ENCODE measurements at regions not wholly inside any gene's neighbourhood (a gene's known extent, or its start where the extent isn't known, plus 50 kb on each side); places are given as distances from the start of the nearest gene placed in this dataset.

DNA sequence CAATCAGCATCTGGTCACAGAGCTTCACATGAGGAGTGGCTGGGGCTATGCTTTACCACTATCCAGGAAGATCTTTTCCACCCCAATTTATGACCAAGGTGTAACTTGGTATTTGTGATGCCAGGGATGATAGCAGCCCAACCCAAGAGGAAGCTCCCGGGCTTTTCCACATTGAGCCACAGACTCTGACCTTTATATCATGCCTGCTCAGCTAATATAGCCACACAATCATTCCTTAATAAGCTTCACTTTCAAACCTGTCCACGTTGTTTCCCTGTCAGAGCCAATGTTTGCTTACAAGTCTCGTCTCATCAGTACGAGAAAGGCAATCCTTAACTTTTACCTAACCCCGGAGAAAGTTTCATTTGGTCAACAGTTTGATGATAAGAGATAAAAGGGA lies 330.9 kb downstream of the SHQ1 start:
- no peak for TF ChIP-seq TAF1 (IDR thresholded peaks at IDR 0.05; ENCODE audit: borderline replicate concordance, low read depth, low read length)
- no peak for TF ChIP-seq GABPA (IDR thresholded peaks at IDR 0.05; ENCODE audit: low read depth)
- no peak for TF ChIP-seq MXI1 (IDR thresholded peaks at IDR 0.05; ENCODE audit: low read depth, low read length)
- TF ChIP-seq, protein P1, sequence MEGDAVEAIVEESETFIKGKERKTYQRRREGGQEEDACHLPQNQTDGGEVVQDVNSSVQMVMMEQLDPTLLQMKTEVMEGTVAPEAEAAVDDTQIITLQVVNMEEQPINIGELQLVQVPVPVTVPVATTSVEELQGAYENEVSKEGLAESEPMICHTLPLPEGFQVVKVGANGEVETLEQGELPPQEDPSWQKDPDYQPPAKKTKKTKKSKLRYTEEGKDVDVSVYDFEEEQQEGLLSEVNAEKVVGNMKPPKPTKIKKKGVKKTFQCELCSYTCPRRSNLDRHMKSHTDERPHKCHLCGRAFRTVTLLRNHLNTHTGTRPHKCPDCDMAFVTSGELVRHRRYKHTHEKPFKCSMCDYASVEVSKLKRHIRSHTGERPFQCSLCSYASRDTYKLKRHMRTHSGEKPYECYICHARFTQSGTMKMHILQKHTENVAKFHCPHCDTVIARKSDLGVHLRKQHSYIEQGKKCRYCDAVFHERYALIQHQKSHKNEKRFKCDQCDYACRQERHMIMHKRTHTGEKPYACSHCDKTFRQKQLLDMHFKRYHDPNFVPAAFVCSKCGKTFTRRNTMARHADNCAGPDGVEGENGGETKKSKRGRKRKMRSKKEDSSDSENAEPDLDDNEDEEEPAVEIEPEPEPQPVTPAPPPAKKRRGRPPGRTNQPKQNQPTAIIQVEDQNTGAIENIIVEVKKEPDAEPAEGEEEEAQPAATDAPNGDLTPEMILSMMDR (IDR thresholded peaks at IDR 0.05), result no peak
- TF ChIP-seq, protein P2, sequence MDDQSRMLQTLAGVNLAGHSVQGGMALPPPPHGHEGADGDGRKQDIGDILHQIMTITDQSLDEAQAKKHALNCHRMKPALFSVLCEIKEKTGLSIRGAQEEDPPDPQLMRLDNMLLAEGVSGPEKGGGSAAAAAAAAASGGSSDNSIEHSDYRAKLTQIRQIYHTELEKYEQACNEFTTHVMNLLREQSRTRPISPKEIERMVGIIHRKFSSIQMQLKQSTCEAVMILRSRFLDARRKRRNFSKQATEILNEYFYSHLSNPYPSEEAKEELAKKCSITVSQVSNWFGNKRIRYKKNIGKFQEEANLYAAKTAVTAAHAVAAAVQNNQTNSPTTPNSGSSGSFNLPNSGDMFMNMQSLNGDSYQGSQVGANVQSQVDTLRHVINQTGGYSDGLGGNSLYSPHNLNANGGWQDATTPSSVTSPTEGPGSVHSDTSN (IDR thresholded peaks at IDR 0.05), result no peak
- no peak for TF ChIP-seq CHD2 (IDR thresholded peaks at IDR 0.05; ENCODE audit: low read length, partially characterized antibody)
- TF ChIP-seq YY1 (IDR thresholded peaks at IDR 0.05; ENCODE audit: low read depth), result no peak
- no peak for TF ChIP-seq FOSL2 (IDR thresholded peaks at IDR 0.05; ENCODE audit: borderline replicate concordance, low read depth)
- no peak for TF ChIP-seq RXRA (IDR thresholded peaks at IDR 0.05; ENCODE audit: borderline replicate concordance, low read depth)
- TF ChIP-seq, protein P3, sequence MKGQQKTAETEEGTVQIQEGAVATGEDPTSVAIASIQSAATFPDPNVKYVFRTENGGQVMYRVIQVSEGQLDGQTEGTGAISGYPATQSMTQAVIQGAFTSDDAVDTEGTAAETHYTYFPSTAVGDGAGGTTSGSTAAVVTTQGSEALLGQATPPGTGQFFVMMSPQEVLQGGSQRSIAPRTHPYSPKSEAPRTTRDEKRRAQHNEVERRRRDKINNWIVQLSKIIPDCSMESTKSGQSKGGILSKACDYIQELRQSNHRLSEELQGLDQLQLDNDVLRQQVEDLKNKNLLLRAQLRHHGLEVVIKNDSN (IDR thresholded peaks at IDR 0.05; ENCODE audit: borderline replicate concordance, low read depth), result no peak
- H3K4me1 ChIP-seq (ENCODE audit: control insufficient read depth in 1 of 2, insufficient read depth in 2 of 2, low read depth in 1 of 2, low read length in 1 of 2), result peaks cover 0 to 7% of the 10 kb centered on the region in 2 experiments; a peak in 2 of 4 replicates
- H3F3A ChIP-seq (replicated peaks; ENCODE audit: insufficient read depth), result no peaks in the 10 kb centered on the region
- H3K36me3 ChIP-seq (replicated peaks in 1 of 2; ENCODE audit: control insufficient read depth in 1 of 2, insufficient read depth in 2 of 2, low read length in 1 of 2), result no peaks in the 10 kb centered on the region
- CTCF ChIA-PET, result interaction anchor here (0.8 to 2.3 kb wide), 6 partner anchors 11 to 642 kb away, joined by 3 to 12 read pairs (median 5); no protein-coding TSS in a partner anchor
- no peaks in the 10 kb centered on the region for H3K27me3 ChIP-seq (ENCODE audit: insufficient read depth)
- no peaks in the 10 kb centered on the region for H4K20me1 ChIP-seq (ENCODE audit: insufficient read depth)
- no peak overlapping the region for H3K4me3 ChIP-seq (ENCODE audit: low read depth in 2 of 2, low read length in 1 of 2)
- H3K4me2 ChIP-seq, result no peak overlapping the region
- H2AFZ ChIP-seq (ENCODE audit: low read depth), result no peak overlapping the region
- no peaks in the 10 kb centered on the region for H3K9me2 ChIP-seq
- H3K79me2 ChIP-seq (ENCODE audit: insufficient read depth), result no peaks in the 10 kb centered on the region
- H3K27ac ChIP-seq (ENCODE audit: low read depth in 2 of 2, low read length in 1 of 2), result peak overlapping the region in 1 of 2 experiments; percentile 56; a peak in 2 of 4 replicates
- 39% methylated on average over 5 of the region's 5 CpGs for WGBS (ENCODE audit: low lambda C conversion rate)
- POLR2A ChIA-PET, result no interaction called here
- DNase-seq, result no peak
- H3K9ac ChIP-seq, result no peak overlapping the region
- no peaks in the 10 kb centered on the region for H3K9me3 ChIP-seq

DNA sequence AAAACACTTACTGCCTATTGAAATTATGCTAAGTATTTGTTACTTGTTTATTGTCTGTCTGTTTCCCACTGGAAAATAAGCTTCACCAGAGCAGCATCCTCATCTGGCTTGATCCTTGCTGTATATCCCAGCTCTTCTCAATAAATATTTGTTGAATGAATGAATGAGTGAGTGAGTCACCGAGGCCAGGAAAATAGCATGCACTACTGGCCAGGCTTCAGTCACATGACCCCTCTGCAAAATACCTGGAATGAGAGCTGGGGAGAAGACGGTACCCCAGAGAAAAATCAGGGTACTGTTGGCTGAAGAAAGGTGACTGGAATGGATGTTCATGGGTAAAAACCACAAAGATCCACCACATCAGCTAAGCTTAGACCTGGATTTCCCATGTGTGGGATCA lies 331.9 kb downstream of the SHQ1 start:
- Histone ChIP-seq H3K4me3 (ENCODE audit: low read depth in 2 of 2, low read length in 1 of 2) (no peak overlapping the region), H2AFZ (ENCODE audit: low read depth) (no peak overlapping the region), H3K27me3 (ENCODE audit: insufficient read depth) (no peaks in the 10 kb centered on the region), H3K9me2 (no peaks in the 10 kb centered on the region), H3K4me2 (no peak overlapping the region), H3K4me1 (ENCODE audit: control insufficient read depth in 1 of 2, insufficient read depth in 2 of 2, low read depth in 1 of 2, low read length in 1 of 2) (peaks cover 0 to 7% of the 10 kb centered on the region in 2 experiments; a peak in 2 of 4 replicates), H3K79me2 (ENCODE audit: insufficient read depth) (no peaks in the 10 kb centered on the region), H3K9me3 (no peaks in the 10 kb centered on the region), H3K27ac (ENCODE audit: low read depth in 2 of 2, low read length in 1 of 2) (no peak overlapping the region), H3K9ac (no peak overlapping the region), H4K20me1 (ENCODE audit: insufficient read depth) (no peaks in the 10 kb centered on the region), H3F3A (replicated peaks; ENCODE audit: insufficient read depth) (no peaks in the 10 kb centered on the region), H3K36me3 (replicated peaks in 1 of 2; ENCODE audit: control insufficient read depth in 1 of 2, insufficient read depth in 2 of 2, low read length in 1 of 2) (no peaks in the 10 kb centered on the region)
- 66% methylated on average over 2 of the region's 2 CpGs for WGBS (ENCODE audit: low lambda C conversion rate)
- ChIA-PET CTCF (interaction anchor here (1.4 to 2.3 kb wide), 5 partner anchors 10 to 641 kb away, joined by 4 to 12 read pairs (median 5); no protein-coding TSS in a partner anchor), POLR2A (no interaction called here)
- DNase-seq, result no peak
- no peak for TF ChIP-seq EZH2phosphoT487 (IDR thresholded peaks at IDR 0.05; ENCODE audit: borderline replicate concordance, low read depth)
- TF ChIP-seq, protein P4, sequence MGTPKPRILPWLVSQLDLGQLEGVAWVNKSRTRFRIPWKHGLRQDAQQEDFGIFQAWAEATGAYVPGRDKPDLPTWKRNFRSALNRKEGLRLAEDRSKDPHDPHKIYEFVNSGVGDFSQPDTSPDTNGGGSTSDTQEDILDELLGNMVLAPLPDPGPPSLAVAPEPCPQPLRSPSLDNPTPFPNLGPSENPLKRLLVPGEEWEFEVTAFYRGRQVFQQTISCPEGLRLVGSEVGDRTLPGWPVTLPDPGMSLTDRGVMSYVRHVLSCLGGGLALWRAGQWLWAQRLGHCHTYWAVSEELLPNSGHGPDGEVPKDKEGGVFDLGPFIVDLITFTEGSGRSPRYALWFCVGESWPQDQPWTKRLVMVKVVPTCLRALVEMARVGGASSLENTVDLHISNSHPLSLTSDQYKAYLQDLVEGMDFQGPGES (IDR thresholded peaks at IDR 0.05; ENCODE audit: low read depth, low read length), result no peak
- no peak for TF ChIP-seq GATA2 (CRISPR knock-in tag; IDR thresholded peaks at IDR 0.05)
- TF ChIP-seq RXRA (IDR thresholded peaks at IDR 0.05; ENCODE audit: borderline replicate concordance, low read depth), result no peak
- TF ChIP-seq MEF2A (IDR thresholded peaks at IDR 0.05; ENCODE audit: borderline replicate concordance, low read depth), result no peak
- TF ChIP-seq TEAD4 (IDR thresholded peaks at IDR 0.05; ENCODE audit: borderline replicate concordance, insufficient read depth), result no peak
- TF ChIP-seq FOXJ3 (CRISPR knock-in tag; IDR thresholded peaks at IDR 0.05), result no peak
- no peak for TF ChIP-seq TCF12 (IDR thresholded peaks at IDR 0.05)
- TF ChIP-seq SIN3A (IDR thresholded peaks at IDR 0.05; ENCODE audit: borderline replicate concordance, low read depth, low read length), result no peak
- TF ChIP-seq, protein P5, sequence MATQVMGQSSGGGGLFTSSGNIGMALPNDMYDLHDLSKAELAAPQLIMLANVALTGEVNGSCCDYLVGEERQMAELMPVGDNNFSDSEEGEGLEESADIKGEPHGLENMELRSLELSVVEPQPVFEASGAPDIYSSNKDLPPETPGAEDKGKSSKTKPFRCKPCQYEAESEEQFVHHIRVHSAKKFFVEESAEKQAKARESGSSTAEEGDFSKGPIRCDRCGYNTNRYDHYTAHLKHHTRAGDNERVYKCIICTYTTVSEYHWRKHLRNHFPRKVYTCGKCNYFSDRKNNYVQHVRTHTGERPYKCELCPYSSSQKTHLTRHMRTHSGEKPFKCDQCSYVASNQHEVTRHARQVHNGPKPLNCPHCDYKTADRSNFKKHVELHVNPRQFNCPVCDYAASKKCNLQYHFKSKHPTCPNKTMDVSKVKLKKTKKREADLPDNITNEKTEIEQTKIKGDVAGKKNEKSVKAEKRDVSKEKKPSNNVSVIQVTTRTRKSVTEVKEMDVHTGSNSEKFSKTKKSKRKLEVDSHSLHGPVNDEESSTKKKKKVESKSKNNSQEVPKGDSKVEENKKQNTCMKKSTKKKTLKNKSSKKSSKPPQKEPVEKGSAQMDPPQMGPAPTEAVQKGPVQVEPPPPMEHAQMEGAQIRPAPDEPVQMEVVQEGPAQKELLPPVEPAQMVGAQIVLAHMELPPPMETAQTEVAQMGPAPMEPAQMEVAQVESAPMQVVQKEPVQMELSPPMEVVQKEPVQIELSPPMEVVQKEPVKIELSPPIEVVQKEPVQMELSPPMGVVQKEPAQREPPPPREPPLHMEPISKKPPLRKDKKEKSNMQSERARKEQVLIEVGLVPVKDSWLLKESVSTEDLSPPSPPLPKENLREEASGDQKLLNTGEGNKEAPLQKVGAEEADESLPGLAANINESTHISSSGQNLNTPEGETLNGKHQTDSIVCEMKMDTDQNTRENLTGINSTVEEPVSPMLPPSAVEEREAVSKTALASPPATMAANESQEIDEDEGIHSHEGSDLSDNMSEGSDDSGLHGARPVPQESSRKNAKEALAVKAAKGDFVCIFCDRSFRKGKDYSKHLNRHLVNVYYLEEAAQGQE (IDR thresholded peaks at IDR 0.05; ENCODE audit: low read depth, low read length), result no peak
- no peak for TF ChIP-seq FOSL2 (IDR thresholded peaks at IDR 0.05; ENCODE audit: borderline replicate concordance, low read depth)
- TF ChIP-seq RAD21 (IDR thresholded peaks at IDR 0.05; ENCODE audit: low read length), result no peak
